ENCODE measurements at regions not wholly inside any gene's neighbourhood (a gene's known extent, or its start where the extent isn't known, plus 50 kb on each side); places are given as distances from the start of the nearest gene placed in this dataset.

DNA sequence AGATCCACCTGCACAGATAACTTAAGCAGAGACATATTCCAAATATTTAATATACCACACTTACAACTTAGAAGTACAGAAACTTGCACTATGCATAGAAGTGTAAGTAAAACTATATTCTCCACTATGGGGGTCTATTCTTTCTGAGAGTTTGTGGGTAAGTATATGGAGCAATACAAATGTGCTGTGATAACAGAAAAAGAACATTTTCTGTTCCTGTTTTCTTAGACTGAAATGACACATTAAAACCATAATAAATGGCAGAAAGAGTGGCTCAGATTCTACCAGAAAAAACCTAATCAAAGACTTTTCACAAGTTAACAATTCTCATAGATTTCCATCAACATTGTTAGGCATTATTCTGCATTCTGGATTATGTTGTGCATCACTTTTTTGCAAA, 96.6 kb upstream of the WNT7A start:
- DNase-seq (ENCODE audit: low read depth, low spot score), result no peak
- Histone ChIP-seq H3K36me3 (ENCODE audit: insufficient read depth, insufficient read length, low read length) (no peaks in the 10 kb centered on the region), H3K9ac (ENCODE audit: insufficient read length, low read depth) (no peak overlapping the region), H3K27me3 (ENCODE audit: insufficient read depth, insufficient read length) (no peaks in the 10 kb centered on the region), H3K4me1 (ENCODE audit: insufficient read depth, insufficient read length) (no peaks in the 10 kb centered on the region), H3K9me3 (ENCODE audit: insufficient read depth, low read length) (peaks cover 28% of the 10 kb centered on the region), H3K4me3 (ENCODE audit: insufficient read length, low read depth) (no peak overlapping the region)
- TF ChIP-seq SUZ12 (IDR thresholded peaks at IDR 0.05; ENCODE audit: extremely low read depth, insufficient read depth, insufficient read length) (no peak), ZNF274 (IDR thresholded peaks at IDR 0.05; ENCODE audit: low read depth, low read length) (no peak), YY1 (IDR thresholded peaks at IDR 0.05; ENCODE audit: insufficient read depth, insufficient read length) (no peak)

DNA sequence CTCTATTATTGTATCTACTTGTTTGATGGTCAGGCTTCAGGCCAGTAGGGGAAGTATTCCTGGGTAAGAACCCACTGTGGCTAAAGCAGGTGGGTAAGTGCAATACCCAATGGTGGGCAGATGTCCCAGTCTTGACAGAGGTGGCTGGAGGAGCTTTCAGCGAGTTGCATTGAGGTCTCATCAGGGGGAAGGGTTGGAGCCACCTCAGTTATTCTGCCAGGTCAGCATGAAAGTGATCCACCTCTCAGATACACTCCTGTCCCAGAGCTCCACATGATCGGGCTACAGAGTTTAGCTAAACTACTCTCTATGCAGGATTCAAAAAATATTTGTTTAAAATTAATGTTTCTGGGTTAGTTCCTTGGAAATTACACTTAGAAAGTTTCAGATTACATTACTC, 95.8 kb upstream of the WNT7A start:
- peaks cover 28% of the 10 kb centered on the region for H3K9me3 ChIP-seq (ENCODE audit: insufficient read depth, low read length)
- no peak for TF ChIP-seq SUZ12 (IDR thresholded peaks at IDR 0.05; ENCODE audit: extremely low read depth, insufficient read depth, insufficient read length)
- no peak for TF ChIP-seq ZNF274 (IDR thresholded peaks at IDR 0.05; ENCODE audit: low read depth, low read length)
- TF ChIP-seq YY1 (IDR thresholded peaks at IDR 0.05; ENCODE audit: insufficient read depth, insufficient read length), result no peak

GRCh38 chr3:13972679-13973379, 93.0 kb upstream of the WNT7A start:
- no peaks in the 10 kb centered on the region for H3K36me3 ChIP-seq (ENCODE audit: insufficient read depth, insufficient read length, low read length)
- no peak for DNase-seq (ENCODE audit: low read depth, low spot score)
- H3K4me1 ChIP-seq (ENCODE audit: insufficient read depth, insufficient read length), result no peaks in the 10 kb centered on the region
- TF ChIP-seq SUZ12 (IDR thresholded peaks at IDR 0.05; ENCODE audit: extremely low read depth, insufficient read depth, insufficient read length) (no peak), ZNF274 (IDR thresholded peaks at IDR 0.05; ENCODE audit: low read depth, low read length) (no peak), YY1 (IDR thresholded peaks at IDR 0.05; ENCODE audit: insufficient read depth, insufficient read length) (no peak)
- H3K9ac ChIP-seq (ENCODE audit: insufficient read length, low read depth), result no peak overlapping the region
- peaks cover 28% of the 10 kb centered on the region for H3K9me3 ChIP-seq (ENCODE audit: insufficient read depth, low read length)
- H3K27me3 ChIP-seq (ENCODE audit: insufficient read depth, insufficient read length), result no peaks in the 10 kb centered on the region
- H3K4me3 ChIP-seq (ENCODE audit: insufficient read length, low read depth), result no peak overlapping the region

More for the DNA sequence above, 95.8 kb upstream of the WNT7A start:
- no peaks in the 10 kb centered on the region for H3K4me1 ChIP-seq (ENCODE audit: insufficient read depth, insufficient read length)
- DNase-seq (ENCODE audit: low read depth, low spot score), result no peak
- H3K36me3 ChIP-seq (ENCODE audit: insufficient read depth, insufficient read length, low read length), result no peaks in the 10 kb centered on the region
- H3K4me3 ChIP-seq (ENCODE audit: insufficient read length, low read depth), result no peak overlapping the region
- H3K9ac ChIP-seq (ENCODE audit: insufficient read length, low read depth), result no peak overlapping the region
- no peaks in the 10 kb centered on the region for H3K27me3 ChIP-seq (ENCODE audit: insufficient read depth, insufficient read length)

GRCh38 chr3:13966302-13966701, 86.4 kb upstream of the WNT7A start:
- H3K9me3 ChIP-seq (ENCODE audit: insufficient read depth, low read length), result no peaks in the 10 kb centered on the region
- TF ChIP-seq YY1 (IDR thresholded peaks at IDR 0.05; ENCODE audit: insufficient read depth, insufficient read length) (no peak), SUZ12 (IDR thresholded peaks at IDR 0.05; ENCODE audit: extremely low read depth, insufficient read depth, insufficient read length) (no peak), ZNF274 (IDR thresholded peaks at IDR 0.05; ENCODE audit: low read depth, low read length) (no peak)
- H3K27me3 ChIP-seq (ENCODE audit: insufficient read depth, insufficient read length), result no peaks in the 10 kb centered on the region
- no peak for DNase-seq (ENCODE audit: low read depth, low spot score)
- H3K9ac ChIP-seq (ENCODE audit: insufficient read length, low read depth), result no peak overlapping the region
- H3K36me3 ChIP-seq (ENCODE audit: insufficient read depth, insufficient read length, low read length), result no peaks in the 10 kb centered on the region
- no peaks in the 10 kb centered on the region for H3K4me1 ChIP-seq (ENCODE audit: insufficient read depth, insufficient read length)
- H3K4me3 ChIP-seq (ENCODE audit: insufficient read length, low read depth), result no peak overlapping the region

- Histone ChIP-seq H3K36me3 (ENCODE audit: insufficient read depth, insufficient read length, low read length) (no peaks in the 10 kb centered on the region), H3K9me3 (ENCODE audit: insufficient read depth, low read length) (no peaks in the 10 kb centered on the region), H3K27me3 (ENCODE audit: insufficient read depth, insufficient read length) (no peaks in the 10 kb centered on the region), H3K4me3 (ENCODE audit: insufficient read length, low read depth) (no peak overlapping the region), H3K4me1 (ENCODE audit: insufficient read depth, insufficient read length) (no peaks in the 10 kb centered on the region), H3K9ac (ENCODE audit: insufficient read length, low read depth) (no peak overlapping the region)
- DNase-seq (ENCODE audit: low read depth, low spot score), result no peak
- no peak for TF ChIP-seq ZNF274 (IDR thresholded peaks at IDR 0.05; ENCODE audit: low read depth, low read length)
- no peak for TF ChIP-seq SUZ12 (IDR thresholded peaks at IDR 0.05; ENCODE audit: extremely low read depth, insufficient read depth, insufficient read length)
- TF ChIP-seq YY1 (IDR thresholded peaks at IDR 0.05; ENCODE audit: insufficient read depth, insufficient read length), result no peak
Measured at GRCh38 chr3:13963137-13963886, 83.4 kb upstream of the WNT7A start.

- TF ChIP-seq ZNF274 (IDR thresholded peaks at IDR 0.05; ENCODE audit: low read depth, low read length), result no peak
- no peak for TF ChIP-seq YY1 (IDR thresholded peaks at IDR 0.05; ENCODE audit: insufficient read depth, insufficient read length)
- TF ChIP-seq SUZ12 (IDR thresholded peaks at IDR 0.05; ENCODE audit: extremely low read depth, insufficient read depth, insufficient read length), result no peak
- Histone ChIP-seq H3K36me3 (ENCODE audit: insufficient read depth, insufficient read length, low read length) (no peaks in the 10 kb centered on the region), H3K9ac (ENCODE audit: insufficient read length, low read depth) (no peak overlapping the region), H3K27me3 (ENCODE audit: insufficient read depth, insufficient read length) (peaks cover 4% of the 10 kb centered on the region), H3K9me3 (ENCODE audit: insufficient read depth, low read length) (no peaks in the 10 kb centered on the region), H3K4me1 (ENCODE audit: insufficient read depth, insufficient read length) (no peaks in the 10 kb centered on the region), H3K4me3 (ENCODE audit: insufficient read length, low read depth) (no peak overlapping the region)
- no peak for DNase-seq (ENCODE audit: low read depth, low spot score)
Measured at GRCh38 chr3:13954741-13955483, 75.0 kb upstream of the WNT7A start.

DNA sequence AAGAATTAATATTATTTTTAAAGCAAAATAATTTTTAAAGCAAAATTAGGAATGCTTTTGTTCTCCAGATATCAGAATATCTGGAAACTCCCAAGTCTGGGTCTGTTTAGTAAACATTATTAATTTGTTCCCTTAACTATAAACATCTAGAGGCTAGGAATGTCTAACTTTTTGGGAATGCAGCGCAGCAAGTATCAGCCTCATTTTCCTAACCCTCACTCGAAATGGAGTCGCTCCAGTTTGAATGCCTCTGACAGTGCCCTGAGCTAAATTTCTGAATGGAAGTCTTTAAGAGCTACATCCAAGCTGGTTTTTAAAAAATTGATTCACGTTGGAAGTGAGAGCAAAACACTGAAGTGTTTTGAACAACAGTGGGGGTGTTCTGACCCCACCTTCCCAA, 74.4 kb upstream of the WNT7A start:
- Histone ChIP-seq H3K9ac (ENCODE audit: insufficient read length, low read depth) (no peak overlapping the region), H3K4me3 (ENCODE audit: insufficient read length, low read depth) (no peak overlapping the region), H3K9me3 (ENCODE audit: insufficient read depth, low read length) (no peaks in the 10 kb centered on the region), H3K36me3 (ENCODE audit: insufficient read depth, insufficient read length, low read length) (no peaks in the 10 kb centered on the region), H3K4me1 (ENCODE audit: insufficient read depth, insufficient read length) (no peaks in the 10 kb centered on the region), H3K27me3 (ENCODE audit: insufficient read depth, insufficient read length) (peaks cover 4% of the 10 kb centered on the region)
- TF ChIP-seq YY1 (IDR thresholded peaks at IDR 0.05; ENCODE audit: insufficient read depth, insufficient read length), result no peak
- TF ChIP-seq SUZ12 (IDR thresholded peaks at IDR 0.05; ENCODE audit: extremely low read depth, insufficient read depth, insufficient read length), result no peak
- TF ChIP-seq ZNF274 (IDR thresholded peaks at IDR 0.05; ENCODE audit: low read depth, low read length), result no peak
- DNase-seq (ENCODE audit: low read depth, low spot score), result no peak
